T-cell (primary cell): ENCODE measurements at regions not wholly inside any gene's neighbourhood (a gene's known extent, or its start where the extent isn't known, plus 50 kb on each side); places are given as distances from the start of the nearest gene placed in this dataset.

Source experiments
- ATAC-seq, 4 experiments: fragments of 200-7000 bp in 3 of 4; fragments of 150-1000 bp in 1 of 4; cut with Tn5 transposase; replicated peaks in 1 of 4; 1 replicate in 3 of 4; 2 replicates in 1 of 4; pipeline ENCODE4 v1.10.0; 2021; ENCODE audit warnings: moderate library complexity in 3 of 4, mild to moderate bottlenecking in 2 of 4, moderate number of reproducible peaks in 1 of 4
- CTCF ChIA-PET, 2 donors: fragments of 300-600 bp; sonication (Branson Sonifier 250); formaldehyde crosslinking; loops; one replicate each; lab custom pipeline; 2022; ENCODE audit warnings: antibody characterized with exemption in 2 of 2; lab: Charles Lee
- POLR2A ChIA-PET, 2 donors: fragments of 300-600 bp; sonication (Branson Sonifier 250); formaldehyde crosslinking; loops; one replicate each; lab custom pipeline; 2022; ENCODE audit warnings: antibody characterized with exemption in 2 of 2; lab: Charles Lee
- DNase-seq, 35 experiments: peaks; one replicate each; pipeline versions ENCODE4 v3.0.0 to v3.0.0-alpha.2; 2013 to 2023
- H3K27ac ChIP-seq: one replicate; pipeline ENCODE4 v1.5.1; 2013; ENCODE audit warnings: low read length
- H3K27me3 ChIP-seq, 2 experiments: replicated peaks in 1 of 2; 1 replicate in 1 of 2; 2 replicates in 1 of 2; pipeline versions ENCODE4 v1.6.1 to v1.7.0; 2013; ENCODE audit warnings: low read length in 1 of 2, mixed read lengths in 1 of 2; ENCODE audit not compliant: control insufficient read depth in 2 of 2, insufficient read depth in 2 of 2; ENCODE audit errors: extremely low read depth in 1 of 2
- H3K36me3 ChIP-seq, 2 donors: 1 replicate in 1 of 2; 2 replicates in 1 of 2; pipeline versions ENCODE4 v1.6.1 to v1.7.0; 2013; ENCODE audit warnings: low read length in 1 of 2; ENCODE audit not compliant: control insufficient read depth in 2 of 2, insufficient read depth in 1 of 2; ENCODE audit errors: extremely low read depth in 1 of 2
- H3K4me1 ChIP-seq, 2 experiments: 1 replicate in 1 of 2; 2 replicates in 1 of 2; pipeline versions ENCODE4 v1.6.1 to v1.7.0; 2013; ENCODE audit warnings: low read length in 2 of 2, mixed read lengths in 1 of 2; ENCODE audit not compliant: insufficient read depth in 2 of 2, control insufficient read depth in 1 of 2; ENCODE audit errors: extremely low read depth in 1 of 2
- H3K4me3 ChIP-seq, 2 donors: 1 replicate in 1 of 2; 2 replicates in 1 of 2; pipeline versions ENCODE4 v1.5.1 to v1.7.0; 2013; ENCODE audit warnings: mild to moderate bottlenecking in 2 of 2, low read length in 1 of 2, moderate library complexity in 1 of 2; ENCODE audit not compliant: control insufficient read depth in 1 of 2; ENCODE audit errors: extremely low read depth in 1 of 2
- H3K9me3 ChIP-seq: 2 replicates; pipeline ENCODE4 v1.7.0; 2013
- H3K27ac Mint-ChIP-seq, 2 donors: one replicate each; pipeline ENCODE4 v1.8.0; 2020 to 2021; ENCODE audit warnings: mild to moderate bottlenecking in 2 of 2, mixed read lengths in 2 of 2
- H3K27me3 Mint-ChIP-seq, 2 donors: one replicate each; pipeline ENCODE4 v1.8.0; 2021 to 2022; ENCODE audit warnings: mixed read lengths in 2 of 2
- H3K36me3 Mint-ChIP-seq: one replicate; pipeline ENCODE4 v1.8.0; 2021; ENCODE audit warnings: mixed read lengths
- H3K4me1 Mint-ChIP-seq, 3 donors: one replicate each; pipeline ENCODE4 v1.8.0; 2020 to 2022; ENCODE audit warnings: mixed read lengths in 3 of 3, mild to moderate bottlenecking in 1 of 3
- H3K4me3 Mint-ChIP-seq, 3 donors: one replicate each; pipeline ENCODE4 v1.8.0; 2020 to 2022; ENCODE audit warnings: mild to moderate bottlenecking in 3 of 3, mixed read lengths in 3 of 3, moderate library complexity in 3 of 3
- H3K9me3 Mint-ChIP-seq, 3 donors: one replicate each; pipeline ENCODE4 v1.8.0; 2020 to 2022; ENCODE audit warnings: mixed read lengths in 3 of 3
- WGBS: methylation state at CpG from one replicate; pipeline ENCODE4 v1.1.5; 2013; ENCODE audit warnings: missing lambda C conversion rate; ENCODE audit not compliant: insufficient coverage; 5-methylcytosine and 5-hydroxymethylcytosine counted together

- peaks cover 0 to 7% of the 10 kb centered on the region in 2 donors for H3K27me3 Mint-ChIP-seq
- ATAC-seq (no peak), DNase-seq (no peak)
- Histone ChIP-seq H3K27ac (no peak overlapping the region), H3K4me1 (no peaks in the 10 kb centered on the region), H3K4me3 (no peak overlapping the region), H3K9me3 (no peaks in the 10 kb centered on the region), H3K27me3 (peaks cover 0 to 5% of the 10 kb centered on the region in 2 experiments), H3K36me3 (no peaks in the 10 kb centered on the region)
- no peaks in the 10 kb centered on the region for H3K36me3 Mint-ChIP-seq
- H3K27ac Mint-ChIP-seq, result no peak overlapping the region
- H3K9me3 Mint-ChIP-seq, result peaks cover 2 to 15% (median 13%) of the 10 kb centered on the region in 3 donors
- ChIA-PET CTCF (no interaction called here), POLR2A (no interaction called here)
- H3K4me1 Mint-ChIP-seq, result no peaks in the 10 kb centered on the region
- H3K4me3 Mint-ChIP-seq, result no peak overlapping the region
- no CpG with 5 or more reads among the region's 2 CpGs for WGBS
These were observed 346.2 kb upstream of the IRX1 start for GRCh38 chr5:3249401-3249800.

- H3K4me3 Mint-ChIP-seq, result no peak overlapping the region
- ChIA-PET POLR2A (no interaction called here), CTCF (no interaction called here)
- no peaks in the 10 kb centered on the region for H3K4me1 Mint-ChIP-seq
- no peak overlapping the region for H3K4me3 ChIP-seq
- no peaks in the 10 kb centered on the region for H3K4me1 ChIP-seq
- ATAC-seq (no peak), DNase-seq (no peak)
- peaks cover 3 to 13% (median 8%) of the 10 kb centered on the region in 3 donors for H3K9me3 Mint-ChIP-seq
- no peaks in the 10 kb centered on the region for H3K27me3 Mint-ChIP-seq
- H3K36me3 Mint-ChIP-seq, result no peaks in the 10 kb centered on the region
- no peak overlapping the region for H3K27ac ChIP-seq
- H3K27ac Mint-ChIP-seq, result no peak overlapping the region
- no peaks in the 10 kb centered on the region for H3K27me3 ChIP-seq
- WGBS, result 84% methylated on average over 11 of the region's 11 CpGs
- H3K9me3 ChIP-seq, result no peaks in the 10 kb centered on the region
- no peaks in the 10 kb centered on the region for H3K36me3 ChIP-seq
These were observed 358.3 kb upstream of the IRX1 start for GRCh38 chr5:3237276-3237868.

GRCh38 chr5:3234566-3234965 is 361.1 kb upstream of the IRX1 start:
- POLR2A ChIA-PET, result no interaction called here
- H3K4me1 ChIP-seq, result no peaks in the 10 kb centered on the region
- no peaks in the 10 kb centered on the region for H3K27me3 Mint-ChIP-seq
- no peak overlapping the region for H3K27ac ChIP-seq
- DNase-seq, result no peak
- H3K27me3 ChIP-seq, result no peaks in the 10 kb centered on the region
- H3K9me3 ChIP-seq, result no peaks in the 10 kb centered on the region
- H3K4me3 Mint-ChIP-seq, result no peak overlapping the region
- no peak overlapping the region for H3K27ac Mint-ChIP-seq
- no peak overlapping the region for H3K4me3 ChIP-seq
- no peaks in the 10 kb centered on the region for H3K36me3 Mint-ChIP-seq
- peaks cover 3 to 8% (median 7%) of the 10 kb centered on the region in 3 donors for H3K9me3 Mint-ChIP-seq
- ATAC-seq, result no peak
- H3K4me1 Mint-ChIP-seq, result no peaks in the 10 kb centered on the region
- CTCF ChIA-PET, result no interaction called here
- no peaks in the 10 kb centered on the region for H3K36me3 ChIP-seq
- WGBS, result 100% methylated on average over 2 of the region's 9 CpGs

- POLR2A ChIA-PET, result no interaction called here
These were observed 364.7 kb upstream of the IRX1 start for GRCh38 chr5:3230941-3231340.

GRCh38 chr5:3230254-3230653 is 365.4 kb upstream of the IRX1 start:
- no peak for ATAC-seq
- ChIA-PET POLR2A (no interaction called here), CTCF (no interaction called here)
- Mint-ChIP-seq H3K27me3 (no peaks in the 10 kb centered on the region), H3K4me3 (no peak overlapping the region), H3K27ac (no peak overlapping the region), H3K4me1 (no peaks in the 10 kb centered on the region), H3K36me3 (no peaks in the 10 kb centered on the region), H3K9me3 (peaks cover 7 to 13% (median 8%) of the 10 kb centered on the region in 3 donors)
- H3K27ac ChIP-seq, result no peak overlapping the region
- H3K4me3 ChIP-seq, result no peak overlapping the region
- no peaks in the 10 kb centered on the region for H3K36me3 ChIP-seq
- H3K9me3 ChIP-seq, result no peaks in the 10 kb centered on the region
- no peak for DNase-seq
- no peaks in the 10 kb centered on the region for H3K27me3 ChIP-seq
- no peaks in the 10 kb centered on the region for H3K4me1 ChIP-seq
- 86% methylated on average over 5 of the region's 5 CpGs for WGBS

More at GRCh38 chr5:3230941-3231340, 364.7 kb upstream of the IRX1 start:
- no peak overlapping the region for H3K27ac Mint-ChIP-seq
- no peaks in the 10 kb centered on the region for H3K4me1 Mint-ChIP-seq
- H3K9me3 Mint-ChIP-seq, result peaks cover 7 to 13% (median 8%) of the 10 kb centered on the region in 3 donors
- 74% methylated on average over 7 of the region's 10 CpGs for WGBS
- Histone ChIP-seq H3K27me3 (no peaks in the 10 kb centered on the region), H3K9me3 (no peaks in the 10 kb centered on the region), H3K27ac (no peak overlapping the region), H3K4me1 (no peaks in the 10 kb centered on the region), H3K4me3 (no peak overlapping the region), H3K36me3 (no peaks in the 10 kb centered on the region)
- DNase-seq (no peak), ATAC-seq (no peak)
- no peaks in the 10 kb centered on the region for H3K36me3 Mint-ChIP-seq
- no peak overlapping the region for H3K4me3 Mint-ChIP-seq
- no peaks in the 10 kb centered on the region for H3K27me3 Mint-ChIP-seq
- CTCF ChIA-PET, result no interaction called here

GRCh38 chr5:3226196-3226920 is 369.3 kb upstream of the IRX1 start:
- ChIA-PET POLR2A (no interaction called here), CTCF (no interaction called here)
- Histone ChIP-seq H3K9me3 (no peaks in the 10 kb centered on the region), H3K4me1 (no peaks in the 10 kb centered on the region), H3K4me3 (no peak overlapping the region), H3K36me3 (no peaks in the 10 kb centered on the region), H3K27me3 (no peaks in the 10 kb centered on the region), H3K27ac (no peak overlapping the region)
- no peaks in the 10 kb centered on the region for H3K27me3 Mint-ChIP-seq
- no CpG with 5 or more reads among the region's 12 CpGs for WGBS
- no peaks in the 10 kb centered on the region for H3K36me3 Mint-ChIP-seq
- H3K4me3 Mint-ChIP-seq, result no peak overlapping the region
- DNase-seq, result no peak
- H3K4me1 Mint-ChIP-seq, result no peaks in the 10 kb centered on the region
- no peak for ATAC-seq
- no peak overlapping the region for H3K27ac Mint-ChIP-seq
- H3K9me3 Mint-ChIP-seq, result peaks cover 3 to 7% (median 6%) of the 10 kb centered on the region in 3 donors
